ENCODE measurements at regions not wholly inside any gene's neighbourhood (a gene's known extent, or its start where the extent isn't known, plus 50 kb on each side); places are given as distances from the start of the nearest gene placed in this dataset.

- TF ChIP-seq, protein P1, sequence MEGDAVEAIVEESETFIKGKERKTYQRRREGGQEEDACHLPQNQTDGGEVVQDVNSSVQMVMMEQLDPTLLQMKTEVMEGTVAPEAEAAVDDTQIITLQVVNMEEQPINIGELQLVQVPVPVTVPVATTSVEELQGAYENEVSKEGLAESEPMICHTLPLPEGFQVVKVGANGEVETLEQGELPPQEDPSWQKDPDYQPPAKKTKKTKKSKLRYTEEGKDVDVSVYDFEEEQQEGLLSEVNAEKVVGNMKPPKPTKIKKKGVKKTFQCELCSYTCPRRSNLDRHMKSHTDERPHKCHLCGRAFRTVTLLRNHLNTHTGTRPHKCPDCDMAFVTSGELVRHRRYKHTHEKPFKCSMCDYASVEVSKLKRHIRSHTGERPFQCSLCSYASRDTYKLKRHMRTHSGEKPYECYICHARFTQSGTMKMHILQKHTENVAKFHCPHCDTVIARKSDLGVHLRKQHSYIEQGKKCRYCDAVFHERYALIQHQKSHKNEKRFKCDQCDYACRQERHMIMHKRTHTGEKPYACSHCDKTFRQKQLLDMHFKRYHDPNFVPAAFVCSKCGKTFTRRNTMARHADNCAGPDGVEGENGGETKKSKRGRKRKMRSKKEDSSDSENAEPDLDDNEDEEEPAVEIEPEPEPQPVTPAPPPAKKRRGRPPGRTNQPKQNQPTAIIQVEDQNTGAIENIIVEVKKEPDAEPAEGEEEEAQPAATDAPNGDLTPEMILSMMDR (conservative IDR thresholded peaks at IDR 0.05; ENCODE audit: low read length) = no peak
- no peak for TF ChIP-seq EZH2phosphoT487 (IDR thresholded peaks at IDR 0.05; ENCODE audit: borderline replicate concordance, low read depth, low read length)
These were observed 327.5 kb upstream of the IGFBP7 start for GRCh38 chr4:57437649-57438048.
